H1 (cell line): ENCODE measurements at regions not wholly inside any gene's neighbourhood (a gene's known extent, or its start where the extent isn't known, plus 50 kb on each side); places are given as distances from the start of the nearest gene placed in this dataset.

Experiments used
- CTCF ChIA-PET: fragments of 300-600 bp; sonication (Branson Sonifier 250); formaldehyde crosslinking; loops from one replicate; lab custom pipeline; 2021; ENCODE audit not compliant: partially characterized antibody; lab: Charles Lee
- POLR2A ChIA-PET: fragments of 300-600 bp; sonication (Branson Sonifier 250); formaldehyde crosslinking; loops from one replicate; lab custom pipeline; 2021; ENCODE audit warnings: inconsistent platforms; ENCODE audit not compliant: partially characterized antibody; lab: Charles Lee
- DNase-seq, 2 experiments: peaks; one replicate each; pipeline versions ENCODE4 v3.0.0 to v3.0.0-alpha.2; 2010 to 2022; ENCODE audit warnings: low spot score in 2 of 2, low read depth in 1 of 2, mixed read lengths in 1 of 2
- FAIRE-seq: peaks from 2 replicates; lab custom pipeline; 2011; peaks lifted over from hg19 to GRCh38; lab: Jason Lieb, UNC
- H2AFZ ChIP-seq: 2 replicates; pipeline ENCODE4 v1.8.1; 2012; ENCODE audit warnings: low read length, inconsistent platforms
- H2AK5ac ChIP-seq: 2 replicates; pipeline ENCODE4 v1.6.1; 2013; ENCODE audit warnings: low read depth, low read length
- H2BK120ac ChIP-seq: replicated peaks from 2 replicates; pipeline ENCODE3; 2013; ENCODE audit warnings: low read depth, low read length, inconsistent platforms
- H2BK12ac ChIP-seq: 2 replicates; pipeline ENCODE4 v1.6.1; 2013; ENCODE audit warnings: low read depth, low read length
- H2BK15ac ChIP-seq: 2 replicates; pipeline ENCODE4 v1.6.1; 2013; ENCODE audit warnings: low read length
- H2BK20ac ChIP-seq: 2 replicates; pipeline ENCODE4 v1.6.1; 2013; ENCODE audit warnings: low read length
- H2BK5ac ChIP-seq: 2 replicates; pipeline ENCODE4 v1.6.1; 2013; ENCODE audit warnings: low read depth, low read length
- H3K14ac ChIP-seq: 2 replicates; pipeline ENCODE4 v1.6.1; 2013; ENCODE audit warnings: inconsistent platforms; ENCODE audit not compliant: insufficient read length
- H3K18ac ChIP-seq: 2 replicates; pipeline ENCODE4 v1.6.1; 2013; ENCODE audit warnings: low read length; ENCODE audit errors: extremely low read depth
- H3K23ac ChIP-seq: 2 replicates; pipeline ENCODE4 v1.6.1; 2013; ENCODE audit warnings: inconsistent platforms; ENCODE audit not compliant: insufficient read length
- H3K23me2 ChIP-seq: 2 replicates; pipeline ENCODE4 v1.6.1; 2013; ENCODE audit warnings: low read depth, low read length
- H3K27ac ChIP-seq: 2 replicates; pipeline ENCODE4 v1.6.1; 2011; ENCODE audit warnings: low read depth, low read length, inconsistent platforms
- H3K27me3 ChIP-seq, 4 experiments: replicated peaks in 1 of 4; 1 replicate in 1 of 4; 2 replicates in 3 of 4; pipeline versions ENCODE4 v1.6.1 to v1.8.1; 2011 to 2013; ENCODE audit warnings: low read length in 3 of 4, mild to moderate bottlenecking in 3 of 4, inconsistent platforms in 2 of 4, mixed read lengths in 2 of 4, moderate library complexity in 1 of 4; ENCODE audit not compliant: control insufficient read depth in 3 of 4, insufficient read depth in 3 of 4; ENCODE audit errors: extremely low read depth in 1 of 4
- H3K36me3 ChIP-seq, 4 experiments: 2 replicates each; pipeline versions ENCODE4 v1.6.1 to v1.8.1; 2011 to 2013; ENCODE audit warnings: mild to moderate bottlenecking in 4 of 4, low read length in 3 of 4, moderate library complexity in 2 of 4, control low read depth in 1 of 4, inconsistent platforms in 1 of 4; ENCODE audit not compliant: insufficient read depth in 4 of 4, control insufficient read depth in 2 of 4
- H3K4ac ChIP-seq: replicated peaks from 2 replicates; pipeline ENCODE3; 2013; ENCODE audit warnings: low read length, low read depth, mixed read lengths, inconsistent platforms; ENCODE audit not compliant: insufficient read length
- H3K4me1 ChIP-seq, 4 experiments: replicated peaks in 1 of 4; 1 replicate in 1 of 4; 2 replicates in 3 of 4; pipeline versions ENCODE4 v1.6.1 to v1.8.1; 2011 to 2013; ENCODE audit warnings: low read length in 3 of 4, inconsistent platforms in 2 of 4, mixed read lengths in 1 of 4; ENCODE audit not compliant: insufficient read depth in 4 of 4, control insufficient read depth in 3 of 4
- H3K4me2 ChIP-seq, 2 experiments: 2 replicates each; pipeline versions ENCODE4 v1.6.1 to v1.8.1; 2011 to 2013; ENCODE audit warnings: low read depth in 2 of 2, low read length in 2 of 2, control low read depth in 1 of 2, inconsistent platforms in 1 of 2, mild to moderate bottlenecking in 1 of 2; ENCODE audit not compliant: insufficient read depth in 1 of 2
- H3K4me3 ChIP-seq, 4 experiments: fragments of 200-600, 300-600 bp in 1 of 4; sonication (generic), shearing (Covaris generic), sonication (Bioruptor Twin) in 1 of 4; 2 replicates each; pipeline versions ENCODE4 v1.5.1 to v1.8.1; 2011 to 2016; ENCODE audit warnings: low read length in 4 of 4, low read depth in 3 of 4, control low read depth in 2 of 4, inconsistent platforms in 2 of 4, mild to moderate bottlenecking in 2 of 4, mixed read lengths in 1 of 4, moderate library complexity in 1 of 4; ENCODE audit not compliant: insufficient read depth in 2 of 4; ENCODE audit errors: extremely low read depth in 1 of 4
- H3K56ac ChIP-seq: replicated peaks from 2 replicates; pipeline ENCODE3; 2013; ENCODE audit warnings: low read depth, mild to moderate bottlenecking, mixed read lengths, low read length, inconsistent platforms; ENCODE audit not compliant: insufficient read length
- H3K79me1 ChIP-seq: 2 replicates; pipeline ENCODE4 v1.6.1; 2013; ENCODE audit warnings: low read depth, low read length, control low read depth
- H3K79me2 ChIP-seq, 2 experiments: 2 replicates each; pipeline versions ENCODE4 v1.6.1 to v1.8.1; 2012 to 2013; ENCODE audit warnings: low read length in 2 of 2, mild to moderate bottlenecking in 2 of 2, inconsistent platforms in 1 of 2; ENCODE audit not compliant: insufficient read depth in 2 of 2, control insufficient read depth in 1 of 2
- H3K9ac ChIP-seq, 4 experiments: replicated peaks in 1 of 4; 1 replicate in 1 of 4; 2 replicates in 3 of 4; pipeline versions ENCODE4 v1.6.1 to v1.8.1; 2011 to 2013; ENCODE audit warnings: low read depth in 3 of 4, low read length in 3 of 4, control low read depth in 2 of 4, mild to moderate bottlenecking in 2 of 4, moderate library complexity in 2 of 4, inconsistent platforms in 1 of 4; ENCODE audit errors: extremely low read depth in 1 of 4
- H3K9me3 ChIP-seq, 2 experiments: 2 replicates each; pipeline versions ENCODE4 v1.6.1 to v1.8.1; 2012 to 2013; ENCODE audit warnings: mild to moderate bottlenecking in 2 of 2, moderate library complexity in 2 of 2, control low read depth in 1 of 2, inconsistent platforms in 1 of 2, low read depth in 1 of 2, low read length in 1 of 2, mixed read lengths in 1 of 2; ENCODE audit not compliant: insufficient read depth in 2 of 2
- H4K20me1 ChIP-seq, 2 experiments: replicated peaks in 1 of 2; 2 replicates each; pipeline versions ENCODE3 to v1.8.1; 2011 to 2013; ENCODE audit warnings: inconsistent platforms in 2 of 2, low read length in 2 of 2, mild to moderate bottlenecking in 1 of 2; ENCODE audit not compliant: insufficient read depth in 2 of 2, control insufficient read depth in 1 of 2
- H4K5ac ChIP-seq: 2 replicates; pipeline ENCODE4 v1.6.1; 2013; ENCODE audit warnings: low read length, low read depth, mixed read lengths, inconsistent platforms; ENCODE audit not compliant: insufficient read length
- H4K8ac ChIP-seq: 2 replicates; pipeline ENCODE4 v1.8.0; 2013; ENCODE audit warnings: mild to moderate bottlenecking, moderate library complexity, low read length, inconsistent platforms; ENCODE audit not compliant: insufficient read depth; ENCODE audit errors: extremely low read depth
- H4K91ac ChIP-seq: replicated peaks from 2 replicates; pipeline ENCODE3; 2013; ENCODE audit warnings: low read length, mixed read lengths, inconsistent platforms; ENCODE audit not compliant: insufficient read length
- ASH2L ChIP-seq: fragments of 200-600, 300-600 bp; sonication (generic); IDR thresholded peaks from one replicate; pipeline ENCODE4 v1.7.1; 2017; ENCODE audit warnings: low read length
- CEBPB ChIP-seq: IDR thresholded peaks from 2 replicates; pipeline ENCODE4 v1.6.1; 2012; ENCODE audit warnings: low read depth, low read length
- CHD2 ChIP-seq: IDR thresholded peaks from 2 replicates; pipeline ENCODE4 v1.6.1; 2012; ENCODE audit warnings: low read length, improper control_type of control experiment
- CREB1 ChIP-seq: IDR thresholded peaks from 2 replicates; pipeline ENCODE4 v1.6.1; 2012; ENCODE audit warnings: inconsistent platforms
- E2F6 ChIP-seq: IDR thresholded peaks from 2 replicates; pipeline ENCODE4 v1.6.1; 2012; ENCODE audit warnings: inconsistent platforms
- FOSL1 ChIP-seq: IDR thresholded peaks from 2 replicates; pipeline ENCODE4 v1.6.1; 2011; ENCODE audit warnings: mild to moderate bottlenecking, low read depth, low read length, moderate library complexity; ENCODE audit not compliant: insufficient read depth
- HDAC6 ChIP-seq: IDR thresholded peaks from one replicate; pipeline ENCODE4 v1.7.1; 2012; ENCODE audit warnings: low read depth, mild to moderate bottlenecking, inconsistent platforms, low read length, moderate library complexity
- KDM1A ChIP-seq: fragments of 200-600, 300-600 bp; sonication (generic); IDR thresholded peaks from 2 replicates; pipeline ENCODE4 v1.7.1; 2016; ENCODE audit warnings: mild to moderate bottlenecking, low read length, borderline replicate concordance
- KDM5A ChIP-seq: fragments of 200-600 bp; IDR thresholded peaks from 2 replicates; pipeline ENCODE4 v1.7.1; 2012; ENCODE audit warnings: mild to moderate bottlenecking, low read length, inconsistent platforms, mixed read lengths
- NANOG ChIP-seq: IDR thresholded peaks from 2 replicates; pipeline ENCODE4 v1.6.1; 2011; ENCODE audit warnings: low read length, low read depth, mild to moderate bottlenecking, inconsistent platforms; ENCODE audit not compliant: insufficient read depth, poor library complexity, severe bottlenecking
- POLR2AphosphoS5 ChIP-seq: IDR thresholded peaks from 2 replicates; pipeline ENCODE4 v1.6.1; 2011; ENCODE audit warnings: low read depth, low read length
- SAP30 ChIP-seq: fragments of 300-600 bp; sonication (generic); IDR thresholded peaks from 2 replicates; pipeline ENCODE4 v1.7.1; 2012; ENCODE audit warnings: low read length, moderate library complexity, mild to moderate bottlenecking, inconsistent platforms; ENCODE audit not compliant: insufficient read depth, insufficient replicate concordance
- SIX5 ChIP-seq: IDR thresholded peaks from 2 replicates; pipeline ENCODE4 v1.6.1; 2011; ENCODE audit warnings: mild to moderate bottlenecking, low read depth, low read length
- SP1 ChIP-seq: IDR thresholded peaks from 2 replicates; pipeline ENCODE4 v1.6.1; 2011; ENCODE audit warnings: low read depth, low read length
- TBP ChIP-seq: IDR thresholded peaks from 2 replicates; pipeline ENCODE4 v1.6.1; 2011; ENCODE audit warnings: low read depth, low read length, improper control_type of control experiment
- TEAD4 ChIP-seq: IDR thresholded peaks from 2 replicates; pipeline ENCODE4 v1.6.1; 2012; ENCODE audit warnings: low read depth, low read length, inconsistent platforms, mixed read lengths
- YY1 ChIP-seq: IDR thresholded peaks from 2 replicates; pipeline ENCODE4 v1.6.1; 2011; ENCODE audit warnings: low read depth, mild to moderate bottlenecking, low read length
- WGBS, 2 experiments: shearing (Covaris generic) in 1 of 2; methylation state at CpG; one replicate each; pipeline versions ENCODE4 v1.1.6 to v1.1.7; 2013 to 2015; ENCODE audit warnings: low lambda C conversion rate in 2 of 2, mixed read lengths in 2 of 2, inconsistent platforms in 1 of 2, low coverage in 1 of 2, missing lambda C conversion rate in 1 of 2; ENCODE audit not compliant: insufficient replicate concordance in 2 of 2, insufficient coverage in 1 of 2, insufficient read length in 1 of 2; ENCODE audit errors: extremely low coverage in 1 of 2, missing lambda C conversion rate in 1 of 2; 5-methylcytosine and 5-hydroxymethylcytosine counted together

- Histone ChIP-seq H3K36me3 (no peaks in the 10 kb centered on the region), H2BK120ac (no peak overlapping the region), H3K56ac (no peak overlapping the region), H3K27ac (no peak overlapping the region), H3K23ac (no peak overlapping the region), H3K27me3 (no peaks in the 10 kb centered on the region), H2AK5ac (no peak overlapping the region), H3K79me1 (no peaks in the 10 kb centered on the region), H3K18ac (no peak overlapping the region), H3K9me3 (no peaks in the 10 kb centered on the region), H3K4ac (no peak overlapping the region), H2BK20ac (no peak overlapping the region), H4K20me1 (no peaks in the 10 kb centered on the region), H4K91ac (no peak overlapping the region), H2BK5ac (no peak overlapping the region), H3K79me2 (no peaks in the 10 kb centered on the region), H3K9ac (no peak overlapping the region), H2AFZ (no peak overlapping the region), H3K4me2 (no peak overlapping the region), H2BK15ac (no peak overlapping the region), H3K4me3 (no peak overlapping the region), H4K5ac (no peak overlapping the region), H3K23me2 (no peaks in the 10 kb centered on the region), H2BK12ac (no peak overlapping the region), H3K4me1 (no peaks in the 10 kb centered on the region; a peak in 1 of 7 replicates), H3K14ac (no peak overlapping the region), H4K8ac (no peak overlapping the region)
- WGBS, 2 experiments, result 52% methylated on average over 1 of the region's 1 CpG; no CpG with 5 or more reads in 1 of the 2 experiments
- DNase-seq, result peak in 1 of 2 experiments; percentile 10
- peak; percentile 72 for FAIRE-seq
- CTCF ChIA-PET, result no interaction called here
- POLR2A ChIA-PET, result no interaction called here
- TF ChIP-seq KDM5A, result no peak
- TF ChIP-seq FOSL1, result no peak
- no peak for TF ChIP-seq KDM1A
- no peak for TF ChIP-seq ASH2L
- no peak for TF ChIP-seq CHD2
- TF ChIP-seq TBP, result no peak
- TF ChIP-seq SP1, result peak; percentile 52; the same call in 1 of the 2 replicates
- peak; percentile 84 for TF ChIP-seq POLR2AphosphoS5
- no peak for TF ChIP-seq SAP30
- no peak for TF ChIP-seq E2F6
- no peak for TF ChIP-seq CEBPB
- TF ChIP-seq TEAD4, result peak; percentile 78
- no peak for TF ChIP-seq HDAC6
- TF ChIP-seq SIX5, result no peak
- TF ChIP-seq YY1, result no peak
- TF ChIP-seq CREB1, result no peak
- peak; percentile 88 for TF ChIP-seq NANOG
Observed at GRCh38 chr3:79937567-79937966, 169.8 kb upstream of the ROBO1 start.
